ENCODE measurements at regions not wholly inside any gene's neighbourhood (a gene's known extent, or its start where the extent isn't known, plus 50 kb on each side); places are given as distances from the start of the nearest gene placed in this dataset.

DNA sequence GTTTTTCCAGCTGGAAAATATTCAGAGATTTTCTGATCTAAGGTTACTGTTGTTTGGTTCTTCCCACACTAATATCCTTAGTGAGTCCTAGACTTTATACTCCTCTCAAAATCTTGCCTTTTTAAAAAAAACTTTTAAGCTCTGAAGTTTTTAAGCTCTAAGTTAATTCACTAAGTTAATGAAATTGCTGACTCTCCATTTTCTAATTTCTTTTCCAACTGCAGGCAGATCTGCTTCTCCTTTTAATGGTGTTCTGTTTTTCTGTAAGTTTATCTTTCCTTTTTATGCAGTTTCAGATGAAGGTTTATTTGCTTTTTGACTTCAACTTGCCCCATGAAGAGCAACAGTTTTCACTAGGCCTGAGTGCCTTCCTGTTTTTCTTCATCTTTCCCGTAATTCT, 125.8 kb upstream of the ARHGAP42 start:
- Mint-ChIP-seq H3K27ac (no peak overlapping the region), H3K9me3 (peaks cover 5% of the 10 kb centered on the region), H3K27me3 (no peaks in the 10 kb centered on the region), H3K36me3 (no peaks in the 10 kb centered on the region), H3K4me3 (no peak overlapping the region), H3K4me1 (ENCODE audit: unreplicated experiment) (peaks cover 12% of the 10 kb centered on the region)
- no peak for TF ChIP-seq CTCF (conservative IDR thresholded peaks at IDR 0.05)
- DNase-seq (ENCODE audit: extremely low spot score, unreplicated experiment): no peak

DNA sequence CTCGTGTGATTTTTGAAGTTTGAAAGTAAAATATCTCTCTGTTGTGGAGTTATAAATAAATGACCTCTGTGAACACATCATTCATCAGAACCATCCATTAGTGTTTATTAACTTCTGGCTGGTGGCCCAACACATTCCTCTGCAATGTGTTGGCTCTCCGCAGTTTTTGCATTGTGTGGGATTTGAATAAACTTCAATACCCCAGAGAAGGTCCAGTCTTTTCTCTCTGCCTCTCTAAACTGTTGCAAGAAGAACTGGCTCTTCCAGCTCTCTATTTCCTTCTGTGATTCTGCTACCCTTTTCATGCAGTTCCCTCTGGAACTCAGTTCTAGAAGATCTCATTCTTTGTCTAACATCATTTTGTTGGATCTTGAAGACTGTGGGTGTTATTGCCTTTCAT, 125.0 kb upstream of the ARHGAP42 start:
- H3K4me1 Mint-ChIP-seq (ENCODE audit: unreplicated experiment): peaks cover 12% of the 10 kb centered on the region
- H3K27ac Mint-ChIP-seq: peak overlapping the region; percentile 8
- DNase-seq (ENCODE audit: extremely low spot score, unreplicated experiment): no peak

DNA sequence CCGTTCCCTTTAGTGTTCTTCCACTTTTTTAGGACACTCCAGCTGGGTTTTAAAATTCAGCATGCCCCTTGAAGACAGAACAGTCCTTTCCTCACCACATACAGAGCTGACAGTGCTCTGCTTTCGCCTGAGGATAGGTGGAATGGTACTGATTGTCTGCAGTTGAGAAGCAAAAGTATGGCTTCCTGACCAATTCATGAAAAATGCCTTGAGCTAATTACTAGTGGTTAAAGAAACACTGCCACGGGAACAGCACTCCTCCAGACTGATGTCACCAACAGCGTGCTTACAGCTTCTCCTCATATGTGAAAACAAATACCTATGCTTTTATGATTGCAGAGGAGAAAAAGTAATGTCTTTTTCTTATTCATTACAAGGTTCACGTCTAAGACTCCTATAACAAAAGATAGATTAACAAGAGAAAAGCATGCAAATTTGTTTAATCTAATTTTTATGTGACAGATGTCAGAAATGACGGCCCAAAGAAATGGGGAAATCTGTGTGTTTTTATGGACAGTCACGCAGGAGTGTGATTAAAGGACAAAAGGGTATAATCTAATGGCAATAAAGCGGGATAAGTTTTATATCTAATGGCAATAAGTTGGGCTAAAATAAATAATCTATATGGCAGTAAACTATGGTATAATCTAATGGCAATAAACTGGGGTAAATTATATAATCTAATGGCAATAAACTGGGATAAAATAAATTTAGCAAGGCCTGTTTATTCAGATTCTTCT, 123.4 kb upstream of the ARHGAP42 start:
- H3K36me3 Mint-ChIP-seq: no peaks in the 10 kb centered on the region
- H3K9me3 Mint-ChIP-seq: no peaks in the 10 kb centered on the region
- DNase-seq (ENCODE audit: extremely low spot score, unreplicated experiment): no peak
- peaks cover 12% of the 10 kb centered on the region for H3K4me1 Mint-ChIP-seq (ENCODE audit: unreplicated experiment)
- no peak overlapping the region for H3K27ac Mint-ChIP-seq
- no peak overlapping the region for H3K4me3 Mint-ChIP-seq
- no peaks in the 10 kb centered on the region for H3K27me3 Mint-ChIP-seq
- TF ChIP-seq CTCF (conservative IDR thresholded peaks at IDR 0.05): no peak

More for the DNA sequence above, 125.0 kb upstream of the ARHGAP42 start:
- peak overlapping the region; percentile 9 for H3K4me3 Mint-ChIP-seq
- no peak for TF ChIP-seq CTCF (conservative IDR thresholded peaks at IDR 0.05)
- peaks cover 5% of the 10 kb centered on the region for H3K9me3 Mint-ChIP-seq
- H3K36me3 Mint-ChIP-seq: no peaks in the 10 kb centered on the region
- no peaks in the 10 kb centered on the region for H3K27me3 Mint-ChIP-seq

DNA sequence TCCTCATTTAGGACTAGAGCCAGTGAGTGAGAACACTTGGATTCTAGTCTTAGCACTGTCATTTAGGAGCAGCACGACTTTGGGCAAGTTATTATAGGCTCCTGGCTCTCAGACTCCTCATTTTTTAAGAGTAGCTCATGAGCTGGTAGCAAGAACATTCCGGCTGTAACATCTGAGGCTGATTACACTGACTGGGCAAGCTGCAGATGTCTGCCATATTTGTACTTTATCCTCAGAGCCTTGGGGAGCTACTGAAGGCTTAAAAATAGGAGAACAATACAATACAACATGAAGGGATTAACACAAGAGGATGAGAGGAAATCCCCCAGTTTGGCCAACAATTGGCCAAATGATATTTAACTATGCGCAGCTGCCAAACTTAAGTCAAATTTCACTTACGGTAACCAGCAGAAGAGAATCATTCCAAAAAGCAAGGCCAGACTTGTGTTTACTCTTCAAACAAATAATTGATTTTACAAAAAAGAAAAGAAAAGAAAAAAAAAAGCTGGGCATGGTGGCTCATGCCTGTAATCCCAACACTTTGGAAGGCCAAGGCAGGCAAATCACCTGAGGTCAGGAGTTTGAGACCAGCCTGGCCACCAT, 113.1 kb upstream of the ARHGAP42 start:
- no peak for TF ChIP-seq CTCF (conservative IDR thresholded peaks at IDR 0.05)
- Mint-ChIP-seq H3K4me3 (no peak overlapping the region), H3K27ac (no peak overlapping the region), H3K9me3 (no peaks in the 10 kb centered on the region), H3K36me3 (no peaks in the 10 kb centered on the region), H3K27me3 (peaks cover 4% of the 10 kb centered on the region), H3K4me1 (ENCODE audit: unreplicated experiment) (peaks cover 8% of the 10 kb centered on the region)
- DNase-seq (ENCODE audit: extremely low spot score, unreplicated experiment): no peak

GRCh38 chr11:100574894-100575769, 112.0 kb upstream of the ARHGAP42 start:
- Mint-ChIP-seq H3K36me3 (no peaks in the 10 kb centered on the region), H3K4me1 (ENCODE audit: unreplicated experiment) (peaks cover 8% of the 10 kb centered on the region), H3K9me3 (no peaks in the 10 kb centered on the region), H3K4me3 (no peak overlapping the region), H3K27ac (no peak overlapping the region), H3K27me3 (peaks cover 6% of the 10 kb centered on the region)
- TF ChIP-seq CTCF (conservative IDR thresholded peaks at IDR 0.05): peak; percentile 71
- DNase-seq (ENCODE audit: extremely low spot score, unreplicated experiment): no peak
